HK-2 (cell line): ENCODE measurements at regions not wholly inside any gene's neighbourhood (a gene's known extent, or its start where the extent isn't known, plus 50 kb on each side); places are given as distances from the start of the nearest gene placed in this dataset.

ENCODE experiments used
- DNase-seq: peaks from one replicate; pipeline ENCODE4 v3.0.0-alpha.2; 2018; ENCODE audit not compliant: unreplicated experiment

GRCh38 chr18:67973916-67974315, 457.4 kb upstream of the DSEL start:
- DNase-seq: no peak

- no peak for DNase-seq
Measured at GRCh38 chr18:67969458-67969857, 452.9 kb upstream of the DSEL start.

GRCh38 chr18:67966224-67966623, 449.7 kb upstream of the DSEL start:
- no peak for DNase-seq

- no peak for DNase-seq
Measured at GRCh38 chr18:67964462-67964861, 447.9 kb upstream of the DSEL start.

- DNase-seq: no peak
Measured at GRCh38 chr18:67961701-67962440, 445.4 kb upstream of the DSEL start.

- DNase-seq: no peak
Measured at GRCh38 chr18:67957684-67958083, 441.2 kb upstream of the DSEL start.

- DNase-seq: no peak
Measured at GRCh38 chr18:67954594-67954993, 438.1 kb upstream of the DSEL start.

GRCh38 chr18:67951137-67951536, 434.6 kb upstream of the DSEL start:
- no peak for DNase-seq

GRCh38 chr18:67938660-67939059, 422.1 kb upstream of the DSEL start:
- no peak for DNase-seq

- DNase-seq: no peak
Measured at GRCh38 chr18:67935638-67936037, 419.1 kb upstream of the DSEL start.

- DNase-seq: no peak
Measured at GRCh38 chr18:67933271-67933670, 416.8 kb upstream of the DSEL start.

GRCh38 chr18:67932271-67932670, 415.8 kb upstream of the DSEL start:
- DNase-seq: no peak

- DNase-seq: no peak
Measured at GRCh38 chr18:67926929-67927864, 410.7 kb upstream of the DSEL start.

- DNase-seq: no peak
Measured at GRCh38 chr18:67924656-67925055, 408.1 kb upstream of the DSEL start.

- no peak for DNase-seq
Measured at GRCh38 chr18:67919316-67919715, 402.8 kb upstream of the DSEL start.

- no peak for DNase-seq
Measured at GRCh38 chr18:67916097-67916496, 399.6 kb upstream of the DSEL start.

- no peak for DNase-seq
Measured at GRCh38 chr18:67913040-67913439, 396.5 kb upstream of the DSEL start.

- no peak for DNase-seq
Measured at GRCh38 chr18:67901573-67901972, 385.1 kb upstream of the DSEL start.

- DNase-seq: no peak
Measured at GRCh38 chr18:67896451-67896850, 379.9 kb upstream of the DSEL start.

GRCh38 chr18:67893916-67894315, 377.4 kb upstream of the DSEL start:
- DNase-seq: no peak

GRCh38 chr18:67876871-67877270, 360.4 kb upstream of the DSEL start:
- no peak for DNase-seq

- DNase-seq: no peak
Measured at GRCh38 chr18:67875944-67876343, 359.4 kb upstream of the DSEL start.

GRCh38 chr18:67875060-67875459, 358.5 kb upstream of the DSEL start:
- no peak for DNase-seq
